NCI-H82 (cell line): ENCODE measurements at regions not wholly inside any gene's neighbourhood (a gene's known extent, or its start where the extent isn't known, plus 50 kb on each side); places are given as distances from the start of the nearest gene placed in this dataset.
"Not testable (repeated sequence)": the region's sequence is repeated elsewhere in the genome, so short reads cannot be mapped to it uniquely, and the experiment has no call there.

Experiments used
- DNase-seq: peaks from one replicate; lab custom pipeline; 2025; lab: John Stamatoyannopoulos, UW

- no peak for DNase-seq
Measured at GRCh38 chr11:23563591-23563990, 703.3 kb upstream of the CCDC179 start.

- no peak for DNase-seq
Measured at GRCh38 chr11:23564370-23564769, 704.1 kb upstream of the CCDC179 start.

DNA sequence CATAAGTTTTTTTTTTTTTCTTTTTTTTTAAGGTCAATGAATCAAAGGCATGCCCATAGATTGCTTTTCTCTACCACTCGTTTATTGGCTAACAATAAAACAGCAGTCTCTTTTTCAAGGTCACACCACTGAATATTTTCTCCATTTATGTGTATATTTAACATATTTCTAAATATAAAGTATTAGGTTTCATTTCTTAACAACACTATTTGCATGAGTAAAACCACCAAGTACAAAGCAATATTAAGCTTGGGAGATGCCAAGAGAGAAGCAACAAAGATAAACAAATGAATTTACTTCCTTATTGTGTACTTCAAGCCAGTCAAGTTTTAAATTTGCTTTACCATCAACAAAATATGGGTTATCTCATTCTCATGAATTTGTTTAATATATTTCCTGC lies 708.9 kb upstream of the CCDC179 start:
- no peak for DNase-seq

GRCh38 chr11:23569547-23569946 lies 709.3 kb upstream of the CCDC179 start:
- no peak for DNase-seq

GRCh38 chr11:23570828-23571227 lies 710.6 kb upstream of the CCDC179 start:
- DNase-seq = no peak

DNA sequence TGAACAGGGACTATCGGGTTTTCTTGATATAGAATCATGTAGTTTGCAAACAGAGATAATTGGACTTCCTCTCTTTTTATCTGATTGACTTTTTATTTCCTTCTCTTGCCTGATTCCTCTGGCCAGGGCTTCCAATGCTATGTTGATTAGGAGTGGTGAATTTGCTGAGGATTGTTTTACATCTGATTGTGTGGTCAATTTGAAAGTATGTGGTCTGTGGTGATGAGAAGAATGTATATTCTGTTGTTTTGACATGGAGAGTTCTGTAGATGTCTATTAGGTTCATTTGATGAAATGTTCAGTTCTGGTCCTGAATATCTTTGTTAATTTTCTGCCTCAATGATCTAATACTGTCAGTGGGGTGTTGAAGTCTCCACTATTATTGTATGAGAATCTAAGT lies 713.2 kb upstream of the CCDC179 start:
- DNase-seq = no peak

GRCh38 chr11:23574149-23574548 lies 713.9 kb upstream of the CCDC179 start:
- DNase-seq = peak; percentile 10

- DNase-seq = no peak
Measured at GRCh38 chr11:23577296-23577695, 717.0 kb upstream of the CCDC179 start.

GRCh38 chr11:23585416-23586104 lies 725.3 kb upstream of the CCDC179 start:
- no peak for DNase-seq

DNA sequence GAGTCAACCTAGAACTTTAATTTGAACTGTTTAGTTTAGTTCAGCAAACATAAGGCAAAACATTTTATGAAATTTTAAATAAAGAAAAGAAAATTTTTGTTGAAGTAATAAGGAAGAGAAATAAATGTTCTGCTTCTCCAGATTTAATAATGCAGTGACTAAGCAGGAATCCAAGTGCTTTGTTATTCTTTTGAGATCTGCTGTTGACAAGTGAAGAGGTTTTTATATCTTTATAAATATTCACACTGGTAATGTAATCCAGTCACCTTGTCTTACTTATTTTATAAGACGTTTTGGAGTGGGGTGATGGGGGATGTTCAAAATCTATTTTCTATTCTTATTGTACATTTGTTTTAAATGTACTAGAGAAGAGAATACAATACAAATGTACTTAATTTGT lies 725.9 kb upstream of the CCDC179 start:
- no peak for DNase-seq

GRCh38 chr11:23590596-23591308 lies 730.5 kb upstream of the CCDC179 start:
- no peak for DNase-seq

- DNase-seq = no peak
Measured at GRCh38 chr11:23594755-23595154, 734.5 kb upstream of the CCDC179 start.

DNA sequence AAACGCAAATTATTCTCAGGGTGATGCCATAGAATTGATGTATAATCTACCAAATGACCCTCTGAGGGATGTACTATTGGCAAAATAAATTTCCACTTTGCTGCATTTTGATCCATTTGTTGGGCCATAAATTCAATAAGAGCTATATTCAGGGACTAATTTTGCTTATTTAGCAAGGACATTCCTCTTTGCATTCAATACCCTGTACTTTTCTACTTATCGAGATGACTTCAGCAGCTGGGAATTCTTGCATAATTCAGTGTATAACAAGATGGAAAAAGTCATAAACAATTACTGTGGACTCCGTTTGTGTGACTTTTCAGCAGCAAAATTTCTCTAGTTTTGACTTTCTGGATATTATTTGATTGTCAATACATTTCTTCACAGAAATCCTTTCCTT lies 744.7 kb upstream of the CCDC179 start:
- DNase-seq = no peak

DNA sequence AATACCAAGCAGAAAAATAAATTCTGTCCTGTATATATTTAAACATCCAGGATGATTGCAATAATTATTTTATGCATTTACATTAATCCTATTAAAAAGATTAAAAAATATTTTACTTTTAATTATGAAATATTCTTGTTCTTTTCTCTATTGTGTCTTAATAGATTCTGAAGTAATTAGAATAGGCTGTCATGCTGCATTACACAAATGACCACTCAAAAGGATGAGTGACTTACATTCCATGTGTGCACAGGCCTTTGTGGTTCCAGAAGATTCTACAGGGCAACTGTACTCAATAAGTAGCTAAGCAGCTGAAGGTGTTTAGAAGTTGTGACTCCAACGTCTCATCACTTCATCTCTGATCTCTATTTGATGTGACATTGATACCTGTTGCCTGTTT lies 745.9 kb upstream of the CCDC179 start:
- DNase-seq = no peak

DNA sequence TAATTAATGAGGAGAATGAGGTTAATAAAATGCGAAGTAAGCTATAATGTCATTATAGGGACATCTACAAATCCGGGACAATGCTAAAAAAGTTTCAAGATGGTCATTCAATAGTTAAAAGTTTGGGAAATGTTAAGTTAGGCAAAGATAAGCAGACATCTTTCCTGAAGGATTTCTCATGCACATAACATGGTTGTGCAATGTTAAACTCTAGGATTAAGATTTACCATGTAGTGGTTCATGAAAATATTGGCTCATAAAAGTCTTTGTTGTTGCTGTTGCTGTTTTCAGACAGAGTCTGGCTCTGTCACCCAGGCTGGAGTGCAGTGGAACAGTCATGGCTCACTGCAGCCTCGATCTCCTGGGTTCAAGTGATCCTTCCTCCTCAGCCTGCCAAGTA lies 751.5 kb upstream of the CCDC179 start:
- no peak for DNase-seq

DNA sequence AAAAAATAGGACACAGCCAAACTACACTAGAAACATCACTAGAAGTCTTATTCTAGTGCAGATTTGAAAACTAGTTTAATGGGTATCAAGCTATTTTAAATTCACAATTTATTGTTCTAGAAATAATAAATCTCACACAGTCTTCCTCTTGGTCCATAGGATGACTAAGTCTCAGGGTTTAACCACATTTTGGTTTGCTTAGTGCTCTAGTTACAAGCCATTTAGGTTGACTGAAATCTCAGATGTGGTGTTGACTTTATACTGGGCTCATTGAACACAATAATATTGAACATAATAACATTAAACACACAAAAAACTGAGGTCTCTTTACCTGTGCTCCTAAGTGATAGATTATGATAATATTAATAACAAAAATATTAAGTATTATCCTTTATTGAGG lies 760.3 kb upstream of the CCDC179 start:
- DNase-seq = no peak

DNA sequence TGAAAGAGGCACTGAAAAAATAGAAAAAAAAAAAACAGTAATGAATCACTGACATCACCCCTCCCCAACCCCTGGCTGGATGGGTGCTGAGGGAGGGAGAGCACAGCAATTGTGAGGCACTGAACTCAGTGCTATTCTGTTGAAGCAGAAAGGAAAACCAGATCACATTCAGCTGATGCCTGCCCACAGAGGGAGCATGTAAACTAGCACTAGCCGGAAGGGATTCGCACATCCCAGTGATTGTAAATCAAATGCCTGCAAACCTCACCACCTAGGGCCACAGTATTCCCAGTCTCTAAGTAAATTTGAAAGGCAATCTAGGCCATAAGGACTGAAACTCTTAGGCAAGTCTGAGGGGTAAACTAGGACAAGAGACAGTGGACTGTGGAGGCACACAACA lies 772.0 kb upstream of the CCDC179 start:
- no peak for DNase-seq

DNA sequence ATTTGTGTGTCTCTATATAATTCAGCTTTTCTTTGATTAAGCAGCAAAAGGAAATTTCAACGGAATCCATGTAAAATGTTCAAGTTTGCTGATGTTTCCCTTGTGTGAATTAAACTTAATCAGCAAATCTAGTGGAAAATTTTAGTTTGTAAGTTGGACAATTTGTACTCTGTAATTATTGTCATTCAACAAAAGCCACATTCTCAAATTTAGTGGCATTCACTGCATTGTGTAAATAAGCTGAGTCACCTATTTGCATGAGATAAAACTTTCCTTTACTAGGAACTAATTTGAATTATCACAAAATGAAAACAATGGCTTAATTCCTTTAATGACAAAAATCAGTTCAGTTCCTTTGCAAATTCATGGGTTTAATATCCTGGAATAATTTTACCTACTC lies 784.2 kb upstream of the CCDC179 start:
- no peak for DNase-seq

DNA sequence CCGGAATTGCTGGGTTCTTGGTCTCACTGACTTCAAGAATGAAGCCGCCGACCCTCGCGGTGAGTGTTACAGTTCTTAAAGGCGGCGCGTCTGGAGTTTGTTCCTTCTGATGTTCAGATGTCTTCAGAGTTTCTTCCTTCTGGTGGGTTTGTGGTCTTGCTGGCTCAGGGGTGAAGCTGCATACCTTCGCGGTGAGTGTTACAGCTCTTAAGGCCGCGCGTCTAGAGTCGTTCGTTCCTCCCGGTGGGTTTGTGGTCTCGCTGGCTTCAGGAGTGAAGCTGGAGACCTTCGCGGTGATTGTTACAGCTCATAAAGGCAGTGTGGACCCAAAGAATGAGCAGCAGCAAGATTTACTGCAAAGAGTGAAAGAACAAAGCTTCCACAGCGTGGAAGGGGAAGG lies 792.1 kb upstream of the CCDC179 start:
- DNase-seq = not testable (repeated sequence)

- DNase-seq = no peak
Measured at GRCh38 chr11:23653071-23653675, 792.9 kb upstream of the CCDC179 start.

DNA sequence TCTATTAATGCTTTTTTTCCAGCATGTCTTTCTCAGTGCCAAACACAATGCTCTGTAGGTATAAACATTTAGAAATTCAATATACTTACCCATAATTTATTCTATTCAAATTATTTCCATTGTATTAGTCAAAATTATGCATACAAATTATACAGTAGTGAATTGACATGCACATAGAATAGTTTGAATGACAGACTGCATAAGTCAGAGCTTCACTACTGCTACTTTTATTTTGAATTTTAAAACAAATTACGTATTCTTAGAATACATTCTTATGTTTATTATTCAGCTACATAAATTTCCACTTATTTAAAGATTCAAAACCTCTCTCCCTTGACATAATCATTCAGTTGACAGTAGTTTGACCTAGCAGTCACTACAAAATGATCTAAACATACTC lies 808.0 kb upstream of the CCDC179 start:
- DNase-seq = no peak

GRCh38 chr11:23673366-23673765 lies 813.1 kb upstream of the CCDC179 start:
- DNase-seq = no peak

GRCh38 chr11:23674866-23675265 lies 814.6 kb upstream of the CCDC179 start:
- DNase-seq = no peak

DNA sequence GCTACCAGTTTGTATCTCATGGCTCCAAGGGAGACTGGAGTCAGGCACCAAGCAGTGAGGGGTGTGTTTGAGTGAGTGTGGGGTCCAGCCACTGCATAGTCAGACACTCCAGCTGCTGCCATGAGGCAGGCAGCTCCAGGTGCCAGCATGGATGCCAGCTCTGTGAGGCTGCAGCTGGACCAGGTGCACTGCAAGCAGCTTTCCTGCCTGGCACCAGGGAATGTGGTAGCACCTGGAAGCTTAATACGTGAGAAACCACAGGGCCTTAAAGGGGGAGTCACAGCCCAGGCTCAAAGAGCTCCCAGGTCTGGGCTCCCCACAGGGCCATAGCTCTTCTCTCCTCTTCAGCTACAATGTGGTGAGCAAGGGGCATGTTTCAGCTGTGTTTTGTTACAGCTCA lies 817.8 kb upstream of the LUZP2 start:
- no peak for DNase-seq
